GM18520 (cell line): ENCODE measurements at regions not wholly inside any gene's neighbourhood (a gene's known extent, or its start where the extent isn't known, plus 50 kb on each side); places are given as distances from the start of the nearest gene placed in this dataset.

Source experiments
- ATAC-seq: cut with Tn5 transposase; IDR thresholded peaks from one replicate; pipeline ENCODE4 v1.9.1; 2021; ENCODE audit not compliant: unreplicated experiment

GRCh38 chr4:125434136-125434535 lies 119.4 kb downstream of the FAT4 start:
- no peak for ATAC-seq

GRCh38 chr4:125440814-125441213 lies 126.1 kb downstream of the FAT4 start:
- ATAC-seq, result no peak

GRCh38 chr4:125444166-125444565 lies 129.4 kb downstream of the FAT4 start:
- no peak for ATAC-seq

- no peak for ATAC-seq
These were observed 130.8 kb downstream of the FAT4 start for GRCh38 chr4:125445525-125445924.

- ATAC-seq, result no peak
These were observed 133.0 kb downstream of the FAT4 start for GRCh38 chr4:125447551-125448290.

GRCh38 chr4:125456075-125456474 lies 141.3 kb downstream of the FAT4 start:
- no peak for ATAC-seq

- ATAC-seq, result no peak
These were observed 144.8 kb downstream of the FAT4 start for GRCh38 chr4:125459531-125459930.

- no peak for ATAC-seq
These were observed 147.1 kb downstream of the FAT4 start for GRCh38 chr4:125461676-125462363.

GRCh38 chr4:125464146-125464545 lies 149.4 kb downstream of the FAT4 start:
- ATAC-seq, result no peak

GRCh38 chr4:125481334-125482045 lies 166.7 kb downstream of the FAT4 start:
- no peak for ATAC-seq

- ATAC-seq, result no peak
These were observed 168.1 kb downstream of the FAT4 start for GRCh38 chr4:125482822-125483221.

GRCh38 chr4:125483278-125483677 lies 168.5 kb downstream of the FAT4 start:
- ATAC-seq, result no peak

- ATAC-seq, result no peak
These were observed 170.2 kb downstream of the FAT4 start for GRCh38 chr4:125484912-125485311.

GRCh38 chr4:125486351-125486750 lies 171.6 kb downstream of the FAT4 start:
- ATAC-seq, result no peak

GRCh38 chr4:125489952-125490690 lies 175.4 kb downstream of the FAT4 start:
- no peak for ATAC-seq

- ATAC-seq, result no peak
These were observed 178.2 kb downstream of the FAT4 start for GRCh38 chr4:125492957-125493356.

GRCh38 chr4:125497861-125498260 lies 183.1 kb downstream of the FAT4 start:
- ATAC-seq, result no peak

- no peak for ATAC-seq
These were observed 184.2 kb downstream of the FAT4 start for GRCh38 chr4:125498981-125499380.

GRCh38 chr4:125501090-125501489 lies 186.3 kb downstream of the FAT4 start:
- no peak for ATAC-seq

- no peak for ATAC-seq
These were observed 186.8 kb downstream of the FAT4 start for GRCh38 chr4:125501568-125501967.

GRCh38 chr4:125505621-125506020 lies 190.9 kb downstream of the FAT4 start:
- ATAC-seq, result no peak
